HG02763 (cell line): ENCODE measurements at regions not wholly inside any gene's neighbourhood (a gene's known extent, or its start where the extent isn't known, plus 50 kb on each side); places are given as distances from the start of the nearest gene placed in this dataset.

Experiments used
- ATAC-seq: cut with Tn5 transposase; IDR thresholded peaks from one replicate; pipeline ENCODE4 v1.9.1; 2021; ENCODE audit warnings: mild to moderate bottlenecking, moderate library complexity; ENCODE audit not compliant: unreplicated experiment

GRCh38 chr7:113715981-113716856 is 202.6 kb downstream of the PPP1R3A start:
- ATAC-seq, result no peak

GRCh38 chr7:113715262-113715661 is 203.5 kb downstream of the PPP1R3A start:
- no peak for ATAC-seq

- peak; percentile 99 for ATAC-seq
Observed at GRCh38 chr7:113710310-113711096, 208.3 kb downstream of the PPP1R3A start.

- ATAC-seq, result no peak
Observed at GRCh38 chr7:113705439-113705838, 213.4 kb downstream of the PPP1R3A start.

DNA sequence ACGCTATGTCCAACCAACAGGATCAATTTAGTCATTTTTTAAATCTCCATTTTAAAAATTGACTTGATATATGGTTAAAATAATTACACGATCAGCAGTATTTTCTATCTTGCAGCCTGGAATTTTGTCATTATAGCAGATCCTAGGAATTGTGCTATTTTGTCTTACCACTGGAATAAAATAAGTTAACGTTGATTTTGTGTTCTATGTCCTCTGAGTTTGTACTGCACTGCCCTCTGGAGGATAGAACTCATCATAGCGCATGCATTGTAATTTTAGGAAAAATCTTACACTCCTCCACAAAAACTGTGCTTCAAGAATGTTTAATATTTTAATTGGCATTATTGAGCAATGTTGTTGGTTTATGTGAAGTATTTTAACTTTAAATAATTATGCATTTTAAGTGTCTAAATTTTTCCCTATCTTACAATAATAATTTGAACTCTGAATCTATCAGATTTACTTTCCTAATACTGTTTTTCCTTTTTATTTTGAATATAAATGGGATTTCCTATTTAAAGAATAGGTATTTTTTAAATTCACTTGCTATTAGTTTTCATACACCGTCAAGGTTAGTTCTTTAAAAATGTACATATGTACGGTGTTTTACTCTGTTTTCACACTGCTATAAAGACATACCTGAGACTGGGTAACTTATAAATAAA is 220.1 kb downstream of the PPP1R3A start:
- no peak for ATAC-seq

- ATAC-seq, result no peak
Observed at GRCh38 chr7:113694149-113694548, 224.7 kb downstream of the PPP1R3A start.

DNA sequence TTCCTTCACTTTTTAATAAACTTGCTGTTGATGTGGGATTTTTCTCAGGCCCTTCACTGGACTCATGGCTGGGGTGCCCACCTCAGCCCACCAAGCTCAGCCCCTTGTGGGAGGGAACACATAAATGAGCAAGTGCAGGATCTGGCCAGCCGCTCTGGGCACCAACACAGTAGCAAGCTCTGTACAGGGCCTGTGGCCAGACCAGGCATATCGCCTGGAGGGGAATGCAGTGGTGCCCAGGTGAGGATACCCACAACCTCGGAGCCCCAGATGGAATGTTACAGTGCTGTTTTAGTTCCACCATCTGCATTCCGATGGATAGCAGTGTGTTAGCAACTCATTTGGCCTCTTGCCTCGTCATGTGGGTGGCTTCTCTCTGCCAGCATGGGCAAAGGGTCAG is 234.6 kb downstream of the PPP1R3A start:
- ATAC-seq, result no peak

GRCh38 chr7:113677811-113678210 is 241.0 kb downstream of the PPP1R3A start:
- ATAC-seq, result no peak

DNA sequence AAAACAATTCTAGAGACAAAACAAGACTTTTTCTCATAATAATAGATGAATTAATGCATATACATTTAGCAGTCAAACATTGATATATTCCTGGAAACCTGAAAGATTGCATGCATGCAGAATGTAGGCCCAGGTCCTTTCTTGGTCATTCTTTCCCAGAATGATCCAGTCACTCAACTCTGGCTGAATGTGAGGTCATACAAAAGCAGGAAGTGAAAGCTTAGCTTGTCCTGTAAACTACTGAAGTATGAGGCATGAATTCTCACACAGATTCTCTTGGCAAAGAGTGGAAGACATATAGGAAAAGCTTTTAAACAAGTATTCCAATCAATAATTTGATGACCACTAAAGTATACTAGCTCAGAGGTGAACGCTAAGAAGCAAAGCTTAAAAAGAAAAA is 253.9 kb downstream of the PPP1R3A start:
- ATAC-seq, result no peak

DNA sequence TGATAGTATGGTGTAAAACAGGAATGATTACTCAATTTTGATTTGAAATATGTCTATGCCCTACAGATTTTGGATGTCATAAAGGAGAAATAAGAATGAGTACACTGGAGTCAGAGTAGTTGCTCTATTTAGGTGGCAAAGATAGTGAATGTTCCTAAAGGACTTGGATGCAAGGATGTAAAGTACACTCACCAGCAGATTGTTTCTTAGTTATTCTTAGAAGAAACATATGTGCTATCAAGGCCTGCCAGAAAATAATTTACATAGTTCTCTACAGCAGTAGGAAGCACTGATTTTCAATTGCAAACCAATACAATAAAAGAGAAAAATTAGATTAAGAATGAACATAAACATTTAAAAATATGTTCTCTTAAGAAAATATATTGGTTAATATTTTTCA is 259.4 kb downstream of the PPP1R3A start:
- ATAC-seq, result no peak

GRCh38 chr7:113657603-113658002 is 261.2 kb downstream of the PPP1R3A start:
- peak; percentile 85 for ATAC-seq

- no peak for ATAC-seq
Observed at GRCh38 chr7:113652501-113652900, 266.3 kb downstream of the PPP1R3A start.

GRCh38 chr7:113649556-113649955 is 269.3 kb downstream of the PPP1R3A start:
- no peak for ATAC-seq

DNA sequence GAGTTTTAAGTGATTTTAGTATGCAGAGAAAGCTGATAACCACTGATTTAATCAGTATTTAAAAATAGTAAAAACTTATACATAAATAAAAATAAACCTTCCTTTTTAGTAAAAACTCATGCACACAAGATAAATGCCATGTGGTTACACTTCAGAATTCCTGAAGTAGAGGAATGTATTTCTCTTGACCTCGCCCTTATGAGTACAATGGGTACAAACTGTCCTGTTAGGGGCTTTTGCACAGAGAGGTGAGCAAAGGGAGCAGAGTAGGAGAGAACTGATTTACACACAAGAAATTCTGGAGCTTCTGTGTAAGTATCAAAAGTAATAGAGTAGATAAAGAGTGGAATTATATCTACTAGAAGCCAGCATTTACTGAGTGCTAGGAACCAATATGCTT is 279.6 kb downstream of the PPP1R3A start:
- no peak for ATAC-seq

GRCh38 chr7:113636727-113637421 is 281.9 kb downstream of the PPP1R3A start:
- no peak for ATAC-seq

GRCh38 chr7:113635492-113635891 is 283.3 kb downstream of the PPP1R3A start:
- no peak for ATAC-seq

- no peak for ATAC-seq
Observed at GRCh38 chr7:113633073-113633472, 285.7 kb downstream of the PPP1R3A start.

DNA sequence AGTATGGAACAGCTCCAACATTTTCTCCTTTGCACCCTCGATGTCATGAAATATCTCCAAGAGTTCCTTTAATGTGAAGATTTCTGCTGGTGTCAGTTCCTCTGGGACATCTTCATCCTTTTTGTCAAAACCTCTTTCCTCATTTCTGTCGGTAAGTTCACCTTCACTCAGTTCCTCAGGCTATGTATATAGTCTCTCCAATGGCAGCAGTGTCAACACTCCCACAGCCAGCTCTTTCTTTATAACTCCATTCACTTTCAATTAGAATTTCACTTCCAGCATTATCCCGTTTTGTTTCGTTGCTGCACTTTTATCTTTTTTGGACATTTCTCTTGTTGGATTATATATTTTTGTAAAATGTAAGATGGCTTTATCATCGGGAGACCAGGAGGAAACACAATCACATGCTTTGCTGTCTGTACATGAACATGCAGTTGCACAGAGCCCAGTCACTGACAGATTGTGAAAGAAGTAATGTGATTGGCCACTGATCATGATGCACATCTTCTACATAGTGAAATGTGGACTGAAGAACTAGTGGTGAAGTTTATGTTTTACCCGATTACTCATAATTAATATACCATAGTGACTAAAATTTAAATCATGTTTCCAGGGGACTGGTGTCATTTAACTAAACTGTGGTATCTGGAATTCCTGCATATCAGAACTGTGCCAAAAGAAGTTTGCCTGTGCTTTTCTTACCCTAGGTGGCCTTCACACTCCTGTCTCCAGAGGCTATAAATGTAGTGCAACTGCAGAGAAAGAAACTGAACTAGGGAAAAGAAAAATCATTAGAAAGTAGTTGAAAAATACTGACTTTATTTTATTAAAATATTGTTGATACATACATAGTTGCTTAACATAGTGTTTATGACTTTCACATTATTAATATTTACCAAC is 289.6 kb downstream of the PPP1R3A start:
- ATAC-seq, result no peak

DNA sequence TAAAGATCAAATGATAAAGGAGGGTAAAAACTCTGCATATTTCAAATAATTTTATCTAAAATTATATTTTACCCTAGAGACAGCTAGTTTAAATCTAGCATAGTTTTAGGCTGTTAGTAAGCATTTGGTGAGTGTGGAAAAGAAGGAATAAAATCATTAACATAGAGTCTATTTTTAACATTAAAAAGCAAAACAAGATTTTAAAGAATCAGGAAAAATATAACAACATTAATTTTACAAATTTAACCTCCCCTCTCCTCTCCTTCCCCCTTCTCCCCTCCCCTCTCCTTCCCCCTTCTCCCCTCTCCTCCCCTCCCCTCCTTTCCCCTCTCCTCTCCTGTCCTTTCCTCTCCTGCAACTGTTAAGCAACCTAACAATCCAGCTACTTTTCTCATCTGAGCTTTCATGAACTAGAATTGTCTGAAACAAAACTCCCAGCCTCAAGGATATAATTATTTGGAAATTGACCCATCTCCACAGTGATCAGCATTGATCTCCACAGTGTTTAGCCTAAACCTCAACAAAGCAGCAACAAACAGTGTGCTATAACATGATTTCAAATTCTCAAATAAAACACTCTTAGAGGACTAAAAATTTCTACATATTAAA is 293.2 kb downstream of the PPP1R3A start:
- no peak for ATAC-seq
